HG02610 (cell line): ENCODE measurements at regions not wholly inside any gene's neighbourhood (a gene's known extent, or its start where the extent isn't known, plus 50 kb on each side); places are given as distances from the start of the nearest gene placed in this dataset.
"Not testable (repeated sequence)": the region's sequence is repeated elsewhere in the genome, so short reads cannot be mapped to it uniquely, and the experiment has no call there.

Experiments used
- ATAC-seq: cut with Tn5 transposase; IDR thresholded peaks from one replicate; pipeline ENCODE4 v1.9.1; 2021; ENCODE audit warnings: mild to moderate bottlenecking, moderate library complexity; ENCODE audit not compliant: unreplicated experiment

GRCh38 chr3:38966811-38967692 lies 84.7 kb downstream of the SCN11A start:
- ATAC-seq, result no peak

GRCh38 chr3:38964646-38965045 lies 87.1 kb downstream of the SCN11A start:
- ATAC-seq, result no peak

- no peak for ATAC-seq
These were observed 87.5 kb downstream of the SCN11A start for GRCh38 chr3:38964204-38964603.

GRCh38 chr3:38960953-38961622 lies 90.7 kb downstream of the SCN11A start:
- ATAC-seq, result no peak

- no peak for ATAC-seq
These were observed 91.6 kb downstream of the SCN11A start for GRCh38 chr3:38960042-38960622.

GRCh38 chr3:38958026-38958720 lies 93.6 kb downstream of the SCN11A start:
- no peak for ATAC-seq

GRCh38 chr3:38957296-38957695 lies 94.4 kb downstream of the SCN11A start:
- ATAC-seq, result no peak

GRCh38 chr3:38952721-38953120 lies 99.0 kb downstream of the SCN11A start:
- ATAC-seq, result no peak

- ATAC-seq, result not testable (repeated sequence)
These were observed 100.6 kb downstream of the SCN11A start for GRCh38 chr3:38951167-38951566.

GRCh38 chr3:38950581-38950980 lies 101.2 kb downstream of the SCN11A start:
- ATAC-seq, result no peak

- ATAC-seq, result no peak
These were observed 101.8 kb downstream of the SCN11A start for GRCh38 chr3:38949994-38950393.

- no peak for ATAC-seq
These were observed 111.3 kb downstream of the SCN11A start for GRCh38 chr3:38940394-38940793.

- no peak for ATAC-seq
These were observed 109.3 kb upstream of the SCN10A start for GRCh38 chr3:38925351-38925750.

GRCh38 chr3:38916706-38917105 lies 100.7 kb upstream of the SCN10A start:
- ATAC-seq, result no peak

- ATAC-seq, result no peak
These were observed 91.4 kb upstream of the SCN10A start for GRCh38 chr3:38907426-38907825.

- no peak for ATAC-seq
These were observed 74.4 kb upstream of the SCN10A start for GRCh38 chr3:38890426-38890825.

- ATAC-seq, result no peak
These were observed 62.6 kb upstream of the SCN10A start for GRCh38 chr3:38878646-38879045.
